BJ (cell line): ENCODE measurements at regions not wholly inside any gene's neighbourhood (a gene's known extent, or its start where the extent isn't known, plus 50 kb on each side); places are given as distances from the start of the nearest gene placed in this dataset.

Experiments
- CTCF ChIA-PET: fragments of 350-600 bp; formaldehyde crosslinking; extraction: SDS; loops from one replicate; lab custom pipeline; 2021; ENCODE audit warnings: antibody characterized with exemption, inconsistent platforms; lab: Yijun Ruan, JAX
- POLR2A ChIA-PET: fragments of 300-600 bp; sonication (Branson Sonifier 250); formaldehyde crosslinking; extraction: SDS; loops from one replicate; lab custom pipeline; 2021; ENCODE audit warnings: antibody characterized with exemption; lab: Charles Lee
- DNase-seq: peaks from one replicate; pipeline ENCODE4 v3.0.0-alpha.2; 2011; ENCODE audit warnings: low read depth
- H3K27me3 ChIP-seq: 2 replicates; pipeline ENCODE4 v1.6.0; 2011; ENCODE audit warnings: low read length; ENCODE audit not compliant: control insufficient read depth, insufficient read depth
- H3K36me3 ChIP-seq: 2 replicates; pipeline ENCODE4 v1.5.1; 2011; ENCODE audit warnings: low read length; ENCODE audit not compliant: control insufficient read depth, insufficient read depth
- H3K4me3 ChIP-seq: 2 replicates; pipeline ENCODE4 v1.5.1; 2011; ENCODE audit warnings: low read depth, mild to moderate bottlenecking, control low read depth, low read length
- CTCF ChIP-seq: IDR thresholded peaks from 2 replicates; pipeline ENCODE4 v1.5.1; 2011; ENCODE audit warnings: low read depth, mild to moderate bottlenecking, control low read depth, inconsistent platforms, low read length, moderate library complexity; ENCODE audit not compliant: insufficient read depth

- H3K4me3 ChIP-seq, result no peak overlapping the region
- no peaks in the 10 kb centered on the region for H3K36me3 ChIP-seq
- TF ChIP-seq CTCF, result no peak
- CTCF ChIA-PET, result interaction anchor here (0.5 kb wide), 1 partner anchor 81 kb away, joined by 3 read pairs; no protein-coding TSS in a partner anchor
- H3K27me3 ChIP-seq, result no peaks in the 10 kb centered on the region; the same call in 1 of the 2 replicates
- no peak for DNase-seq
- POLR2A ChIA-PET, result no interaction called here
Observed at GRCh38 chr21:26412885-26413284, 160.2 kb downstream of the CYYR1 start.

- DNase-seq, result no peak
- no peak for TF ChIP-seq CTCF
- Histone ChIP-seq H3K36me3 (no peaks in the 10 kb centered on the region), H3K4me3 (no peak overlapping the region), H3K27me3 (no peaks in the 10 kb centered on the region)
- CTCF ChIA-PET, result no interaction called here
- POLR2A ChIA-PET, result no interaction called here
Observed at GRCh38 chr21:26409735-26410134, 163.4 kb downstream of the CYYR1 start.

DNA sequence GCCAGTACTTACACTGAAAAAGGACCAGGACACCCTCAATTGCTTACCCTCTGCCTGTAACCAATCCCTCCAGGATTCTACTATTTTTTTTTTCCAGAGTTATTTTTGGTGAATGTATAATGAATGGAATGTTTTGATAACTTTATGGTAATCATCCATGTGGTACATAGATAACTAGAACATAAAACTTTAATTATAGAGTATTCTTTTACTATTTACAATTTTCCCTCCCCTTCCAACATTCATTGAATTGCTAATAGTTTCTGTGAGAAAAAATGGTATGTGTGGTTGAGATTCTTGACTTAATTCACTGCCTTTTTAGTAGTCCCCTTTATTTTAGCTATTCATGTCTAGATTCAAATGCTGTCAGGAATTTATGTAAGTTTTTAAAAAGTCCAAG, 164.6 kb downstream of the CYYR1 start:
- ChIA-PET POLR2A (no interaction called here), CTCF (no interaction called here)
- Histone ChIP-seq H3K27me3 (no peaks in the 10 kb centered on the region; the same call in 1 of the 2 replicates), H3K4me3 (no peak overlapping the region), H3K36me3 (no peaks in the 10 kb centered on the region)
- TF ChIP-seq CTCF, result no peak
- no peak for DNase-seq

GRCh38 chr21:26406526-26406925, 166.6 kb downstream of the CYYR1 start:
- no peaks in the 10 kb centered on the region for H3K36me3 ChIP-seq
- no peaks in the 10 kb centered on the region; the same call in 1 of the 2 replicates for H3K27me3 ChIP-seq
- no peak for DNase-seq
- ChIA-PET CTCF (interaction anchor here (0.7 to 2.3 kb wide), 3 partner anchors 16 to 821 kb away, joined by 3 to 5 read pairs (median 3); no protein-coding TSS in a partner anchor), POLR2A (no interaction called here)
- no peak for TF ChIP-seq CTCF
- H3K4me3 ChIP-seq, result no peak overlapping the region

- CTCF ChIA-PET, result interaction anchor here (1.2 to 2.3 kb wide), 2 partner anchors 15 to 18 kb away, joined by 3 to 5 read pairs; no protein-coding TSS in a partner anchor
- no peaks in the 10 kb centered on the region for H3K36me3 ChIP-seq
Observed at GRCh38 chr21:26405735-26406361, 167.2 kb downstream of the CYYR1 start.

More at GRCh38 chr21:26405735-26406361, 167.2 kb downstream of the CYYR1 start:
- Histone ChIP-seq H3K27me3 (no peaks in the 10 kb centered on the region; the same call in 1 of the 2 replicates), H3K4me3 (peak overlapping the region; percentile 1)
- POLR2A ChIA-PET, result no interaction called here
- no peak for TF ChIP-seq CTCF
- DNase-seq, result no peak
